ENCODE measurements at regions not wholly inside any gene's neighbourhood (a gene's known extent, or its start where the extent isn't known, plus 50 kb on each side); places are given as distances from the start of the nearest gene placed in this dataset.

GRCh38 chr10:71127104-71127503, 85.3 kb upstream of the UNC5B start:
- in situ Hi-C loops (cut with HindIII; ENCODE audit: low sequenced_read_pairs), result no loop called here
- no peak overlapping the region for H3K4me3 ChIP-seq (ENCODE audit: low read depth, low read length)
- no peak for DNase-seq (ENCODE audit: low read depth)
- TF ChIP-seq CTCF (IDR thresholded peaks at IDR 0.05; ENCODE audit: low read depth, low read length, missing control alignments), result no peak

- TF ChIP-seq CTCF (IDR thresholded peaks at IDR 0.05; ENCODE audit: low read depth, low read length, missing control alignments), result no peak
- no peak overlapping the region for H3K4me3 ChIP-seq (ENCODE audit: low read depth, low read length)
- DNase-seq (ENCODE audit: low read depth), result no peak
- in situ Hi-C loops (cut with HindIII; ENCODE audit: low sequenced_read_pairs), result no loop called here
Observed at GRCh38 chr10:71127773-71128172, 84.6 kb upstream of the UNC5B start.

- in situ Hi-C loops (cut with HindIII; ENCODE audit: low sequenced_read_pairs), result no loop called here
- no peak overlapping the region for H3K4me3 ChIP-seq (ENCODE audit: low read depth, low read length)
- DNase-seq (ENCODE audit: low read depth), result no peak
- no peak for TF ChIP-seq CTCF (IDR thresholded peaks at IDR 0.05; ENCODE audit: low read depth, low read length, missing control alignments)
Observed at GRCh38 chr10:71128311-71128980, 83.9 kb upstream of the UNC5B start.

GRCh38 chr10:71131096-71131495, 81.3 kb upstream of the UNC5B start:
- no peak for DNase-seq (ENCODE audit: low read depth)
- no peak for TF ChIP-seq CTCF (IDR thresholded peaks at IDR 0.05; ENCODE audit: low read depth, low read length, missing control alignments)
- no peak overlapping the region for H3K4me3 ChIP-seq (ENCODE audit: low read depth, low read length)
- in situ Hi-C loops (cut with HindIII; ENCODE audit: low sequenced_read_pairs), result no loop called here

GRCh38 chr10:71131508-71132088, 80.8 kb upstream of the UNC5B start:
- DNase-seq (ENCODE audit: low read depth), result no peak
- in situ Hi-C loops (cut with HindIII; ENCODE audit: low sequenced_read_pairs), result no loop called here
- no peak overlapping the region for H3K4me3 ChIP-seq (ENCODE audit: low read depth, low read length)
- no peak for TF ChIP-seq CTCF (IDR thresholded peaks at IDR 0.05; ENCODE audit: low read depth, low read length, missing control alignments)

GRCh38 chr10:71132321-71132810, 80.0 kb upstream of the UNC5B start:
- no peak for TF ChIP-seq CTCF (IDR thresholded peaks at IDR 0.05; ENCODE audit: low read depth, low read length, missing control alignments)
- no peak overlapping the region for H3K4me3 ChIP-seq (ENCODE audit: low read depth, low read length)
- DNase-seq (ENCODE audit: low read depth), result no peak
- in situ Hi-C loops (cut with HindIII; ENCODE audit: low sequenced_read_pairs), result no loop called here

All from astrocyte of the cerebellum (primary cell).